ENCODE measurements at regions not wholly inside any gene's neighbourhood (a gene's known extent, or its start where the extent isn't known, plus 50 kb on each side); places are given as distances from the start of the nearest gene placed in this dataset.
"Not testable (repeated sequence)": the region's sequence is repeated elsewhere in the genome, so short reads cannot be mapped to it uniquely, and the experiment has no call there.

- TF ChIP-seq, protein P1, sequence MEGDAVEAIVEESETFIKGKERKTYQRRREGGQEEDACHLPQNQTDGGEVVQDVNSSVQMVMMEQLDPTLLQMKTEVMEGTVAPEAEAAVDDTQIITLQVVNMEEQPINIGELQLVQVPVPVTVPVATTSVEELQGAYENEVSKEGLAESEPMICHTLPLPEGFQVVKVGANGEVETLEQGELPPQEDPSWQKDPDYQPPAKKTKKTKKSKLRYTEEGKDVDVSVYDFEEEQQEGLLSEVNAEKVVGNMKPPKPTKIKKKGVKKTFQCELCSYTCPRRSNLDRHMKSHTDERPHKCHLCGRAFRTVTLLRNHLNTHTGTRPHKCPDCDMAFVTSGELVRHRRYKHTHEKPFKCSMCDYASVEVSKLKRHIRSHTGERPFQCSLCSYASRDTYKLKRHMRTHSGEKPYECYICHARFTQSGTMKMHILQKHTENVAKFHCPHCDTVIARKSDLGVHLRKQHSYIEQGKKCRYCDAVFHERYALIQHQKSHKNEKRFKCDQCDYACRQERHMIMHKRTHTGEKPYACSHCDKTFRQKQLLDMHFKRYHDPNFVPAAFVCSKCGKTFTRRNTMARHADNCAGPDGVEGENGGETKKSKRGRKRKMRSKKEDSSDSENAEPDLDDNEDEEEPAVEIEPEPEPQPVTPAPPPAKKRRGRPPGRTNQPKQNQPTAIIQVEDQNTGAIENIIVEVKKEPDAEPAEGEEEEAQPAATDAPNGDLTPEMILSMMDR (IDR thresholded peaks at IDR 0.05) = not testable (repeated sequence)
- TF ChIP-seq POLR2A, EP300 (IDR thresholded peaks at IDR 0.05): not testable (repeated sequence)
Measured at GRCh38 chr14:88986908-88987307, 162.5 kb downstream of the TTC8 start.

All from sigmoid colon (tissue), 4 donors.